GM23338 (cell line): ENCODE measurements at regions not wholly inside any gene's neighbourhood (a gene's known extent, or its start where the extent isn't known, plus 50 kb on each side); places are given as distances from the start of the nearest gene placed in this dataset.

Experiments
- CREB1 ChIP-seq: fragments of 250-450 bp; sonication (Bioruptor Pico); IDR thresholded peaks from 2 replicates; pipeline ENCODE4 v1.5.0; 2020; ENCODE audit warnings: low read depth, mild to moderate bottlenecking, moderate library complexity
- CTCF ChIP-seq, 2 experiments: fragments of 200-600 bp in 1 of 2; sonication (generic) in 1 of 2; conservative IDR thresholded peaks; 2 replicates each; pipeline versions ENCODE4 v1.5.1 to v1.6.1; 2016 to 2017; ENCODE audit warnings: antibody characterized with exemption in 2 of 2, low read depth in 2 of 2, mild to moderate bottlenecking in 2 of 2, moderate library complexity in 1 of 2
- EZH2 ChIP-seq: fragments of 200-600 bp; sonication (generic); IDR thresholded peaks from one replicate; pipeline ENCODE4 v1.8.0; 2017; ENCODE audit warnings: antibody characterized with exemption, mild to moderate bottlenecking, low read depth; ENCODE audit not compliant: unreplicated experiment
- EZH2phosphoT487 ChIP-seq: fragments of 200-600 bp; sonication (generic); IDR thresholded peaks from one replicate; pipeline ENCODE4 v1.8.1; 2018; ENCODE audit warnings: antibody characterized with exemption; ENCODE audit not compliant: unreplicated experiment
- JUNB ChIP-seq: IDR thresholded peaks from one replicate; pipeline ENCODE4 v1.6.1; 2016; ENCODE audit warnings: antibody characterized with exemption; ENCODE audit not compliant: unreplicated experiment
- NANOG ChIP-seq: IDR thresholded peaks from 2 replicates; pipeline ENCODE4 v1.6.1; 2016; ENCODE audit warnings: antibody characterized with exemption, borderline replicate concordance
- POLR2AphosphoS5 ChIP-seq: IDR thresholded peaks from 2 replicates; pipeline ENCODE4 v1.6.1; 2016; ENCODE audit warnings: antibody characterized with exemption, low read depth
- REST ChIP-seq: IDR thresholded peaks from one replicate; pipeline ENCODE4 v1.6.1; 2018; ENCODE audit warnings: antibody characterized with exemption; ENCODE audit not compliant: unreplicated experiment
- STAT1 ChIP-seq: IDR thresholded peaks from one replicate; pipeline ENCODE4 v1.6.1; 2016; ENCODE audit warnings: antibody characterized with exemption; ENCODE audit not compliant: unreplicated experiment
- ZNF114 ChIP-seq: fragments of 250-450 bp; sonication (Bioruptor Pico); IDR thresholded peaks from 2 replicates; pipeline ENCODE4 v1.5.0; 2020; ENCODE audit warnings: mild to moderate bottlenecking, moderate library complexity

DNA sequence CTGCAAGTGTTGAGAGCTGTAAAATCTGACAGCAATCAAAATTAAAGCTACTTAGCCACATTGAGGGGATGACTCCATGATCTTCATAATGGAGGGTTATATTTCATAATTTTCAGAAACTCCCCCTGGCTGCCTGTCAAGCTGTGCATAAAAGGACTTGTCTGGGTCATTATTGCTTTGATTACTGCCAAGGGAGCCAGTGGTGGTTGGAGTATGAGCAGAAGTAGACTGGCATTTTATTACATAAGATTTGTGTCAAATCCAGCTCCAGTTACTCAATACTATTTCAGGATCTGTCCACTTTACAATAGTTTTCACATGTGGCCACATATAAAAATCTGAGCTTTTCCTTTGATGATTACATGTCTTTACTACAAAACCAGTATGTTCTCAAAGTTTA is 108.9 kb upstream of the SLC5A12 start:
- TF ChIP-seq EZH2 (no peak), CTCF (conservative IDR thresholded peaks at IDR 0.05; ENCODE audit: low read depth in 2 of 2) (no peak), ZNF114 (CRISPR knock-in tag) (no peak), POLR2AphosphoS5 (no peak), NANOG (no peak), REST (no peak), JUNB (no peak), EZH2phosphoT487 (no peak), STAT1 (no peak), CREB1 (CRISPR knock-in tag) (no peak)
